ENCODE measurements at regions not wholly inside any gene's neighbourhood (a gene's known extent, or its start where the extent isn't known, plus 50 kb on each side); places are given as distances from the start of the nearest gene placed in this dataset.

DNA sequence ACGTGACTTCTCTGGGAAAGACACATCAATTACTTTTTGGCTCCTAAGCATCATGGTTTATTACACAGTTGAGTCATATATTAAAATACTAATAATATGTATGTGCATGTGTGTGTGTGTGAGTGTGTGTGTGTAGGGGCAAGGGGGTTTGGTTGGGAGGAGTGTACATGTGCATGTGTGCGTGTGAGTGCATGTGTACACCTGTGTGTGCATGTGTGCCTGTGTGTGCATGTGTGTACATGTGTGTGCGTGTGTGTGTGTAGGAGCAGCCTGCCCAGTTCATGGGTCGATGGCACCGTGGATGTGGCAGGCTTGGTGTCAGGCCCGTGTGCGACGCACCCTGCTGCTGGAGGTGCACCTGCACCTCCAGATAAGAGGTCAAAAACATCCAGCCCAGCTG, 99.0 kb upstream of the SNTG2 start:
- H3K27me3 ChIP-seq (ENCODE audit: control insufficient read depth in 1 of 2, insufficient read depth in 1 of 2, low read length in 2 of 2) = peaks cover 0 to 41% of the 10 kb centered on the region in 2 experiments

DNA sequence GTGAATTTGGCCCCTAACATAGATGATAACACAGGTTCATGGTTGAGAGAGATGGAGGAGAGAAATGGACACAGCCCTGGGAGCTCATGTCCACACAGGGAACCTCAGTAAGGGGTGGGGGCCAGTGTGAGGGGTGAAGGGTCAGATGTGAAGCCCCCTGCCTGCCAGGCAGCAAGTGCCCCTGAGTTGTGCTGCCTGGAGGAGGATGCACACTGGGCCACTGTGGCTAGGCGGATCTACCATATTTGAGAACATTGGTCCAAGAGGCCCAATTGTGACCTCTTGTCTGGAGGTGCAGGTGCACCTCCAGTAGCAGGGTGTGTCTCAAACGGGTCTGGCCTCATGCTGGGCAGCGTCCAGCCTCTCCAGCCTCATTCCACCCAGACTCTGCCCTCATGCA, 99.6 kb upstream of the SNTG2 start:
- no peak overlapping the region for H2BK120ac ChIP-seq (ENCODE audit: low read depth, low read length)
- H3K14ac ChIP-seq (ENCODE audit: low read length in 2 of 2) = no peak overlapping the region
- H3K27ac ChIP-seq (ENCODE audit: low read length, poor library complexity, severe bottlenecking) = no peak overlapping the region
- H3K79me1 ChIP-seq (replicated peaks; ENCODE audit: low read length, poor library complexity, severe bottlenecking) = no peaks in the 10 kb centered on the region
- H3K18ac ChIP-seq (ENCODE audit: low read depth in 1 of 2, low read length in 2 of 2) = no peak overlapping the region
- H2AFZ ChIP-seq (ENCODE audit: low read depth, low read length) = no peak overlapping the region
- H2BK5ac ChIP-seq (ENCODE audit: low read depth, low read length, poor library complexity, severe bottlenecking) = no peak overlapping the region
- no peaks in the 10 kb centered on the region for H3K4me1 ChIP-seq (ENCODE audit: control insufficient read depth, insufficient read depth, low read depth, low read length)
- no peak overlapping the region for H3K23ac ChIP-seq (ENCODE audit: low read length in 2 of 2)
- H3K4me2 ChIP-seq (ENCODE audit: low read length, poor library complexity, severe bottlenecking) = no peak overlapping the region
- H3K9ac ChIP-seq (ENCODE audit: low read length) = no peak overlapping the region
- no peak overlapping the region for H2BK15ac ChIP-seq (ENCODE audit: low read depth, poor library complexity, severe bottlenecking)
- H2BK12ac ChIP-seq (ENCODE audit: low read length in 2 of 2) = no peak overlapping the region
- H3K27me3 ChIP-seq (ENCODE audit: control insufficient read depth in 1 of 2, insufficient read depth in 1 of 2, low read length in 2 of 2) = peaks cover 0 to 38% of the 10 kb centered on the region in 2 experiments
- DNase-seq = no peak
- no peaks in the 10 kb centered on the region for H3K36me3 ChIP-seq (ENCODE audit: control insufficient read depth in 1 of 2, insufficient read depth in 2 of 2, low read depth in 1 of 2, low read length in 2 of 2)
- no peak overlapping the region for H3K4ac ChIP-seq (ENCODE audit: low read depth in 1 of 2, low read length in 2 of 2)
- no peak overlapping the region for H4K91ac ChIP-seq (ENCODE audit: low read length)
- no peak overlapping the region for H2AK5ac ChIP-seq (ENCODE audit: low read length, severe bottlenecking)
- H3K9me3 ChIP-seq (ENCODE audit: control insufficient read depth, low read length) = no peaks in the 10 kb centered on the region
- WGBS = 48% methylated on average over 3 of the region's 3 CpGs
- no peak overlapping the region for H3K4me3 ChIP-seq (ENCODE audit: insufficient read depth in 1 of 2, low read depth in 1 of 2, low read length in 2 of 2)
- no peak overlapping the region for H4K8ac ChIP-seq (ENCODE audit: low read length)

More for the DNA sequence above, 99.0 kb upstream of the SNTG2 start:
- H3K79me1 ChIP-seq (replicated peaks; ENCODE audit: low read length, poor library complexity, severe bottlenecking) = no peaks in the 10 kb centered on the region
- H3K14ac ChIP-seq (ENCODE audit: low read length in 2 of 2) = no peak overlapping the region
- no peak overlapping the region for H3K9ac ChIP-seq (ENCODE audit: low read length)
- no peaks in the 10 kb centered on the region for H3K9me3 ChIP-seq (ENCODE audit: control insufficient read depth, low read length)
- 87% methylated on average over 8 of the region's 8 CpGs for WGBS
- H2AFZ ChIP-seq (ENCODE audit: low read depth, low read length) = no peak overlapping the region
- H3K18ac ChIP-seq (ENCODE audit: low read depth in 1 of 2, low read length in 2 of 2) = no peak overlapping the region
- no peak overlapping the region for H2AK5ac ChIP-seq (ENCODE audit: low read length, severe bottlenecking)
- H3K23ac ChIP-seq (ENCODE audit: low read length in 2 of 2) = no peak overlapping the region
- H2BK5ac ChIP-seq (ENCODE audit: low read depth, low read length, poor library complexity, severe bottlenecking) = no peak overlapping the region
- H2BK120ac ChIP-seq (ENCODE audit: low read depth, low read length) = no peak overlapping the region
- no peak overlapping the region for H3K4ac ChIP-seq (ENCODE audit: low read depth in 1 of 2, low read length in 2 of 2)
- no peak for DNase-seq
- no peaks in the 10 kb centered on the region for H3K36me3 ChIP-seq (ENCODE audit: control insufficient read depth in 1 of 2, insufficient read depth in 2 of 2, low read depth in 1 of 2, low read length in 2 of 2)
- no peak overlapping the region for H3K4me2 ChIP-seq (ENCODE audit: low read length, poor library complexity, severe bottlenecking)
- H2BK12ac ChIP-seq (ENCODE audit: low read length in 2 of 2) = no peak overlapping the region
- no peak overlapping the region for H4K8ac ChIP-seq (ENCODE audit: low read length)
- H2BK15ac ChIP-seq (ENCODE audit: low read depth, poor library complexity, severe bottlenecking) = no peak overlapping the region
- H3K4me3 ChIP-seq (ENCODE audit: insufficient read depth in 1 of 2, low read depth in 1 of 2, low read length in 2 of 2) = no peak overlapping the region
- H4K91ac ChIP-seq (ENCODE audit: low read length) = no peak overlapping the region
- H3K27ac ChIP-seq (ENCODE audit: low read length, poor library complexity, severe bottlenecking) = no peak overlapping the region
- peaks cover 2% of the 10 kb centered on the region for H3K4me1 ChIP-seq (ENCODE audit: control insufficient read depth, insufficient read depth, low read depth, low read length)

DNA sequence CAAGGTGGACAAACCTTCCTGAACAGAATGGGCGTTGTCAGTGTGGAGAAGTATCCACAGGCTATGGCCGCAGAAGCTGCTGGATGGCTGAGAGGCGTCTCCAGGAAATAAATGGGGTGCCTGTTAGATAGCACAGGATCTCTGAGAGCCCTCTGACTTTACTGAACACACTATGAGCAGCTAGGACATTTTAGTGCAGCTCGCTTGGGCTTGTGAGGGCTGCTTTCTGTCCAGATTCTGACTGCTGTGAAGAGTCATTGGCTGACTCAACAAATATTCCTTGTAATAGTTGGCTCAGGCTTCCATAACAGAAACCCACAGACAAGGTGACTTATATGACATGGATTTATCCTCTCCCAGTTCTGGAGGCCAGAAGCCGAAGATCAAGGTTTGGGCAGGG, 100.2 kb upstream of the SNTG2 start:
- no peak overlapping the region for H2BK12ac ChIP-seq (ENCODE audit: low read length in 2 of 2)
- no peak overlapping the region for H2BK5ac ChIP-seq (ENCODE audit: low read depth, low read length, poor library complexity, severe bottlenecking)
- no peak overlapping the region for H2BK120ac ChIP-seq (ENCODE audit: low read depth, low read length)
- peaks cover 0 to 42% of the 10 kb centered on the region in 2 experiments for H3K27me3 ChIP-seq (ENCODE audit: control insufficient read depth in 1 of 2, insufficient read depth in 1 of 2, low read length in 2 of 2)
- H2BK15ac ChIP-seq (ENCODE audit: low read depth, poor library complexity, severe bottlenecking) = no peak overlapping the region
- no peak overlapping the region for H3K4me2 ChIP-seq (ENCODE audit: low read length, poor library complexity, severe bottlenecking)
- H3K14ac ChIP-seq (ENCODE audit: low read length in 2 of 2) = no peak overlapping the region
- H3K9ac ChIP-seq (ENCODE audit: low read length) = no peak overlapping the region
- no peaks in the 10 kb centered on the region for H3K79me1 ChIP-seq (replicated peaks; ENCODE audit: low read length, poor library complexity, severe bottlenecking)
- H3K18ac ChIP-seq (ENCODE audit: low read depth in 1 of 2, low read length in 2 of 2) = no peak overlapping the region
- 65% methylated on average over 5 of the region's 5 CpGs for WGBS
- H3K4ac ChIP-seq (ENCODE audit: low read depth in 1 of 2, low read length in 2 of 2) = no peak overlapping the region
- no peak overlapping the region for H3K27ac ChIP-seq (ENCODE audit: low read length, poor library complexity, severe bottlenecking)
- H3K4me1 ChIP-seq (ENCODE audit: control insufficient read depth, insufficient read depth, low read depth, low read length) = no peaks in the 10 kb centered on the region
- no peak overlapping the region for H3K4me3 ChIP-seq (ENCODE audit: insufficient read depth in 1 of 2, low read depth in 1 of 2, low read length in 2 of 2)
- H3K9me3 ChIP-seq (ENCODE audit: control insufficient read depth, low read length) = no peaks in the 10 kb centered on the region
- H3K36me3 ChIP-seq (ENCODE audit: control insufficient read depth in 1 of 2, insufficient read depth in 2 of 2, low read depth in 1 of 2, low read length in 2 of 2) = no peaks in the 10 kb centered on the region
- H2AK5ac ChIP-seq (ENCODE audit: low read length, severe bottlenecking) = no peak overlapping the region
- H2AFZ ChIP-seq (ENCODE audit: low read depth, low read length) = no peak overlapping the region
- no peak overlapping the region for H4K8ac ChIP-seq (ENCODE audit: low read length)
- no peak overlapping the region for H4K91ac ChIP-seq (ENCODE audit: low read length)
- DNase-seq = no peak
- no peak overlapping the region for H3K23ac ChIP-seq (ENCODE audit: low read length in 2 of 2)

GRCh38 chr2:848099-848498, 102.5 kb upstream of the SNTG2 start:
- no peak overlapping the region for H4K91ac ChIP-seq (ENCODE audit: low read length)
- no peaks in the 10 kb centered on the region for H3K36me3 ChIP-seq (ENCODE audit: control insufficient read depth in 1 of 2, insufficient read depth in 2 of 2, low read depth in 1 of 2, low read length in 2 of 2)
- H3K27ac ChIP-seq (ENCODE audit: low read length, poor library complexity, severe bottlenecking) = no peak overlapping the region
- H3K4me3 ChIP-seq (ENCODE audit: insufficient read depth in 1 of 2, low read depth in 1 of 2, low read length in 2 of 2) = no peak overlapping the region
- H3K4me2 ChIP-seq (ENCODE audit: low read length, poor library complexity, severe bottlenecking) = no peak overlapping the region
- no peak overlapping the region for H2BK15ac ChIP-seq (ENCODE audit: low read depth, poor library complexity, severe bottlenecking)
- no peak overlapping the region for H3K14ac ChIP-seq (ENCODE audit: low read length in 2 of 2)
- no peak overlapping the region for H3K18ac ChIP-seq (ENCODE audit: low read depth in 1 of 2, low read length in 2 of 2)
- DNase-seq = no peak
- WGBS = 71% methylated on average over 3 of the region's 3 CpGs
- H4K8ac ChIP-seq (ENCODE audit: low read length) = no peak overlapping the region
- no peak overlapping the region for H3K9ac ChIP-seq (ENCODE audit: low read length)
- H3K79me1 ChIP-seq (replicated peaks; ENCODE audit: low read length, poor library complexity, severe bottlenecking) = no peaks in the 10 kb centered on the region
- no peak overlapping the region for H2BK5ac ChIP-seq (ENCODE audit: low read depth, low read length, poor library complexity, severe bottlenecking)
- H3K4me1 ChIP-seq (ENCODE audit: control insufficient read depth, insufficient read depth, low read depth, low read length) = no peaks in the 10 kb centered on the region
- no peak overlapping the region for H3K4ac ChIP-seq (ENCODE audit: low read depth in 1 of 2, low read length in 2 of 2)
- H3K9me3 ChIP-seq (ENCODE audit: control insufficient read depth, low read length) = no peaks in the 10 kb centered on the region
- H2AK5ac ChIP-seq (ENCODE audit: low read length, severe bottlenecking) = no peak overlapping the region
- H2BK12ac ChIP-seq (ENCODE audit: low read length in 2 of 2) = no peak overlapping the region
- no peak overlapping the region for H2BK120ac ChIP-seq (ENCODE audit: low read depth, low read length)
- H2AFZ ChIP-seq (ENCODE audit: low read depth, low read length) = no peak overlapping the region
- no peak overlapping the region for H3K23ac ChIP-seq (ENCODE audit: low read length in 2 of 2)
- H3K27me3 ChIP-seq (ENCODE audit: control insufficient read depth in 1 of 2, insufficient read depth in 1 of 2, low read length in 2 of 2) = peaks cover 0 to 44% of the 10 kb centered on the region in 2 experiments

Measured in mesenchymal stem cell (in vitro differentiated cells and primary cell).